ENCODE measurements at regions not wholly inside any gene's neighbourhood (a gene's known extent, or its start where the extent isn't known, plus 50 kb on each side); places are given as distances from the start of the nearest gene placed in this dataset.
"Not testable (repeated sequence)": the region's sequence is repeated elsewhere in the genome, so short reads cannot be mapped to it uniquely, and the experiment has no call there.

DNA sequence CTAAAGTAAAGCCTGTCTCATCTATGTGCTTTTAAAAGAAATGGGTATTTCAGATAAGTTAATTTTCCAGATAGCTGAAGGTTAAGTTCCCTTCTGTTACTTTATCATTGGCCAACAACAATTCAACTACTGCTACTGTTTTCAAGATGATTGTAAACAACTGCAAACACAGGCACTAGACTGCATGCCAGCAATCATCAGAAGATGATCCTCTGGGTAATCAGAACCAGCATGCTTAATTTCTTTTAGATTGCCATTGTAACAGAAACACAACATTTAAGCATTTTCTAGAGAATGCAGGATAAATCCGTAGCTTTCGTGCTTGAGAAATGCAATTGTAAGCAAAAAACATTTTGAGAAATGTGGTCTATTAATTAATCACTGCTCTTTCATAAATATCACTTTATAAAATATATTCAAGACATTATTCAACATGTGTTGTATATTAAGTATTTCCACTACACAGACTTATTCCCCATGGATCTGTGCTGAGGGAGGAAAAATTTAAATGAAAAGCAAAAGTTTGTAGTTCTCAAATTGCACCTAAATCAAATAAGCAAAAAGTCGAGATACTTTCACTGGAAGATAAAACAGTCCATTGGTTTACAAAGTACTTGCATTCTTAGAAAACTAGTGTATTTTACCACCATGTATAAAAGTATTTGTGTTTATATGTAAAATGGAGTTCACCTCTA lies 133.7 kb downstream of the ATL2 start:
- no peak for DNase-seq (ENCODE audit: low spot score)

GRCh38 chr2:38239452-38239851 lies 137.6 kb downstream of the ATL2 start:
- DNase-seq (ENCODE audit: low spot score), result no peak

- DNase-seq (ENCODE audit: low spot score), result not testable (repeated sequence)
Measured at GRCh38 chr2:38238705-38239104, 138.4 kb downstream of the ATL2 start.

DNA sequence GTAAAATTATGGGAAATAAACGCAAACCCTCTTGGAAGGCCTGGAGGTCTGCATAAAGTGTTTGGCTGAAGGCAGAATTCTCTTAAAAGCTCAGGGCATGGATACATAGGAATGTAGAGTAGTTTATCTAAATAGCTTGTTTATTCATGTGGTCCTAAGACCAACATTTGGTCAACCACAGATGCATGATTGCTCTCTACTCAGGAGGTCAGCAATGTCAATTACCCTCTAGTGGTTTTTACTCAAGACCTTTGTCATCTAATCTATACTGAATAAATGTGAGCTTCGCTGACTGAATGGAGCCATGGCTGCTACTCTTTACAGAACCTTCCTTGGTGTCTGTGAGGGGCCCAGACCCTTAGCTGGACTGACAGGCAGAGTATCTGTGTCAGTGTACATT lies 139.8 kb downstream of the ATL2 start:
- no peak for DNase-seq (ENCODE audit: low spot score)

DNA sequence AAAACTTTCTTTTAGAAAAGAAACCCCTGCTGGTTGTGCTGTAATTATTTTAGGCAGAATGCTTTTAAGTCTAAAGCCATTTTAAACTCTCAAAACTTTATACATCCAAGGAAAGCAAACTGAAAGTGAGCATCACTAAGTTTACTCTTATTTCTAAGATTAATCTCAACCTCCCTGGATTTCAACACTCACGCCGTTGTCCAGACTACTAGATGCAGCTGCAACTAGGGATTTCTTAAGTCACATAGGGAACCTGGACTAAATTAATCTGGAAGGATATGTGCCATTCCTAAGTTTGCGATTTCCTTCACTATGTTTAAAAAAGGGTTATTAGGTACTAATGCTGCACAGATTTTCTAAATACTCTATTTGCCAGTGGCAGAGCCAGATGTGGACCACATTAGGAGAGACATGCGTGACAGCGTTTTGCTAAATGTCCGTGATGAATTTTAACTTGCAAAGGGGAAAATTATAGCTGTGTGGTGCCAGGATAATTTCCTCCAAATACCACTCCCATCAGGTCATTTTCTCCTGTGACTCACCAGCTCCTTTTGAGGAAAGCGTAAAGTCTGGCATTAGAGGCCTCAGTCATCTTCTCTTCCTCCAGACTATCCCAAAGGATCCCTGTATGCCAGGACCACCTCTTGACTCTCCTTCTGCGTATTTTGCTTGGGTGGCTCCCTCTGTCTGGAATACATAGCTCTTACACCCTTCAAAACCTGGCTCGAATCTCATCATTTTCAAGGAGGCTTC lies 143.7 kb downstream of the ATL2 start:
- DNase-seq (ENCODE audit: low spot score), result no peak

GRCh38 chr2:38232454-38232853 lies 144.6 kb downstream of the ATL2 start:
- no peak for DNase-seq (ENCODE audit: low spot score)

DNA sequence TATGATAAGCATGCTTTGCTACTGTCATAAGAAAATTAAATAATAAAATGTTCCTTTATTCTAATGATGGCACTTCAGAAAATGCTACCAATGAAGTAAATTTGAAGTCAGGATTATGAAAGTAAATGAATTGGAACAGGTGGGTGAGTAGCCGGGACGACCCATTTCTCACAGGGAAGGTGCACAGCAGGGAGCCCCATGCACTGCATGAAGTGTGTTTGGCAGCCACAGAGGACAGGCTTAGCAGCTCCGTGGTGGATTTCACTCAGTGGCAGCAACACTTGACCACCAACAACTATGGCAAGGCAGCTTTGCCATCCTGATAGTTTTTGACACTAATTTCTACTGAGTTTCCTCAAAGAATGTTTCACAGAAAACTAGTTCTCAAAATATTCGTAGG lies 146.3 kb downstream of the ATL2 start:
- DNase-seq (ENCODE audit: low spot score), result no peak

GRCh38 chr2:38228753-38229152 lies 148.3 kb downstream of the ATL2 start:
- DNase-seq (ENCODE audit: low spot score), result no peak

DNA sequence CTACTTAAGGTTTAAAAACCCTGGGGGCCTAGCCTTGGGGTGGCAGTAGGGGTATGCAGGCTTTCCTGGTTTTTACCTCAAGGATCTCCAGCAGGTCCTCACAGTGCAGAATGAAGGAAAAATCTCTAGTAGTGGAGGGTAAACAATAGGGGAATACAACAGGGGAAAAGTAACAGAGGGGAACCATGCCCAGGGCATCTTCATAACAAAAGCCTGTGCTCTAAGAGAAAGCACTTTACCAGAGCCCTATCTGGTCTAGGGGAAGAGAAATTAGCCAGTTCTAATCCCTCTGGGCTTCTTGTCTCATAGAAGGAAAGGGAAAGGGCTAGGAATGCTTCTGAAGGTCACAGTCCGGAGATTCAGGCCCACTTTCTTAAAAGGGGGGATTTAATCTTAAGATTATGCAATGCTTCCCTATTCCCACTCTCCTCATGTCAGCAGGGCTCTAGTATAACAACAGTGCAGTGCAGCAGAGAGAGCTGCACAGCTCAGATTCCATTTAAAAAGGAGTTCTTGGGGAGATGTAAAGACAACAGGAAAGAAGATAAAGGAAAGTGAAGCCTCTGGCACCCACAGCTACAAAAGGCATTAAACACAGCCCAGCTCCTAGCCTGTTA lies 149.0 kb upstream of the CYP1B1 start:
- no peak for DNase-seq (ENCODE audit: low spot score)

DNA sequence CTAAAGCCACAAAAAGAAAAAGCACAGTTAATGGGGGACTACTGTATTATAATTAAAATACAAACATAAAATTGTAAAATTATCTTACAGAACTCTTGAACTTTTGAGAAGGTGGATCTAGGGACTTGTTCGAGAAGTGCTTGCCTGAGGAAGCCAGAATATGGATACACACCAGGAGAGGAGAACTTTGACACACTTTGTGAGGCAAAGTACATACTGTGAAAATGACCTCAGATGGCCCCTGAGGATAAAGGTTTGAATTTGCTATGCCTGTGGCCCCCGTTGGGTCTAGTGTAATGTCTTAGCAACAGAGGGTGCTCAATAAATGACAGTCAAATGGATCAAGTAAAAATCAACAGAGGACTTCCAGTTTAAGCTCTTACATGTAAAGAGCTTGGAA lies 148.2 kb upstream of the CYP1B1 start:
- DNase-seq (ENCODE audit: low spot score), result no peak

GRCh38 chr2:38223256-38223655 lies 147.3 kb upstream of the CYP1B1 start:
- DNase-seq (ENCODE audit: low spot score), result no peak

- DNase-seq (ENCODE audit: low spot score), result no peak
Measured at GRCh38 chr2:38220164-38220563, 144.2 kb upstream of the CYP1B1 start.

GRCh38 chr2:38218995-38219394 lies 143.0 kb upstream of the CYP1B1 start:
- no peak for DNase-seq (ENCODE audit: low spot score)

GRCh38 chr2:38218591-38218991 lies 142.6 kb upstream of the CYP1B1 start:
- no peak for DNase-seq (ENCODE audit: low spot score)

GRCh38 chr2:38217401-38218188 lies 141.6 kb upstream of the CYP1B1 start:
- no peak for DNase-seq (ENCODE audit: low spot score)

DNA sequence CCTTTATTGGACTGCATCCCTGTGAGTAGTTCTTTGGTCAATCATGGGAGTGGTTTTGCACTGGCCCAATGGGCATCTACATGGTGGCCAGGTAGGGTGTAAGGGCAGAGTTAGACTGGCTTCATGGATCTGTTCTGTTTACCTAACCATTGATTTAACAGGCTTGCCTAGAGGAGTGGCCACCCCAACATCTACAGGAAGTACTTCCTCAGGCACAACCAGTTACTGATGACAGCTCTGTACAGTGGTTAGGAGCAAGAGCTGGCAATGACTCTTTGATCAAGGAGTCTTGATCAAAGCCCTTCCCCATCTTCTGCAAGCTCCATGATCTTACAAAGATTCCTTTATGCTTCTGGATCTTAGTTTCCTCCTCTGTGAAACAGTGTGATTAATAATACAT lies 140.9 kb upstream of the CYP1B1 start:
- DNase-seq (ENCODE audit: low spot score), result no peak

GRCh38 chr2:38215993-38216392 lies 140.0 kb upstream of the CYP1B1 start:
- no peak for DNase-seq (ENCODE audit: low spot score)

GRCh38 chr2:38215522-38215921 lies 139.6 kb upstream of the CYP1B1 start:
- no peak for DNase-seq (ENCODE audit: low spot score)

DNA sequence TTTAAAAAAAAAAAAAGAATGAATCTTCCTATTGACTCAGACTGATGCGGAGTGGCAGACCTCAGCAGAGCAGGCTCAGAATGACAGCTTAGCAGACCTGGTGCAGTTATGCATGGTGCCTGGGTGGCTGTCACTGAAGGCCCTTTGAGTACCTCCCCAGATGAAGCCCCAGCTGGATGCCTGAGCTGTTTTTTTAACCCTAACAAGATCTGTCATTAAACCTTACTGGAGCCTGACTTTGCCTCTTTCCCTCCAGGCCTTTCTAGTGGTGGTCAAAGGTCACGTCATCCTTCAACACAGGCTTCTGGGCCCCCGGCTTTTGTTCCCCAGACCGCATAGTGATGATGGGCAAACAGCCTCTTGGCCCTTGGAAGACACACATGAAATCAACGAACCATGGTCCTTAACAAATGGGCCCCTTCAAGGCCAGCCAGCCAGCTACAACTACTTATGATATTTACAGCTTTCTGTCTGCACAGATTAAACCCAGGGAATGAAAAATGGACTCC lies 138.3 kb upstream of the CYP1B1 start:
- no peak for DNase-seq (ENCODE audit: low spot score)

DNA sequence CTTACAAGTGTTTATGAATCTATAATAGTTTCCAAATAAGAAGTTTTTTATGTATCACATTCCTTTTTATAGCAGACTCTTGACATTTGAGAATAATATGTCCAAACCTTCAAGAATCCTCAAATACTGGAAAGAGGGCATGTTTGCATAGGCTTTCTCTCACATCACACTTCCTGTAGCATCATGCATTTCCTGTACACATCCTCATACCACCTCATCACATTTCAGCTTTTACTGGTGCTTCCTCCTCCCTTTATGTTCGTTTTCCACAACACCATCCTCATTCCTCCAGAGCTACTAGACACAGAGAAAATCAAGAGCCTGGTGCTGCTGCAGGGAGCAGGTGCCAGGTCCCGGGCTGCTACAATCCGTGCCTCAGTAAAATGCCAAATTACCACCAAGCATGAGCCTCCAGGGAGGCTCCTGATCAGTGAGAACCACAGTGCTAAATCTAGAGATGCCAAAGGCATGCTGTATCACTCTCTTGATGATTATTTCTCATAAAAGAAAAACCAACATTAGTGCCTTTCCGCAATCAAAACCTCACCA lies 137.7 kb upstream of the CYP1B1 start:
- DNase-seq (ENCODE audit: low spot score), result peak; percentile 33

DNA sequence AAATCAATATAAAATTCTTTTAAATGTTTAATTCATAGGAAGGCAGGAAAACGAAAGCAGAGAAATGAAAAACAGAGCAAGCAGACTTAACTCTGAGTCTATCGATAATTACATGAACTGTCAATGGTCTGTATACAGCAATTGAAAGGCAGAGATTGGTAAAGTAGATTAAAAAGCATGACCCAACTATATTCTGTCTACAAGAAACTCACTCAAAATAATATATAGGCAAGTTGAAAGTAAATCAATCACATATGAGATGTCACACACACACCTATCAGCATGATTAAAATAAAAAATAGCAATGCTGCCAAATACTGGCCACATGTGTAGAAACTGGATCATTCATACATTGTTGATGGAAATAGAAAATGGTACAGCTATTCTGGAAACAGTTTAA lies 136.4 kb upstream of the CYP1B1 start:
- no peak for DNase-seq (ENCODE audit: low spot score)

GRCh38 chr2:38207168-38207567 lies 131.2 kb upstream of the CYP1B1 start:
- DNase-seq (ENCODE audit: low spot score), result no peak
